Transverse colon (tissue), 4 donors: ENCODE measurements at regions not wholly inside any gene's neighbourhood (a gene's known extent, or its start where the extent isn't known, plus 50 kb on each side); places are given as distances from the start of the nearest gene placed in this dataset.

Experiments used
- DNase-seq: peaks from one replicate; pipeline ENCODE4 v3.0.0-alpha.2; 2019
- H3K27ac ChIP-seq, 4 donors: fragments of 200-600 bp; sonication (generic); 2 replicates each; pipeline ENCODE4 v1.5.1; 2016 to 2018; ENCODE audit warnings: inconsistent platforms in 4 of 4
- H3K27me3 ChIP-seq: fragments of 200-600 bp; sonication (generic); 2 replicates; pipeline ENCODE4 v1.5.1; 2017; ENCODE audit warnings: inconsistent platforms
- H3K36me3 ChIP-seq, 4 donors: fragments of 200-600 bp; sonication (generic); 2 replicates each; pipeline ENCODE4 v1.5.1; 2017 to 2019; ENCODE audit warnings: inconsistent platforms in 4 of 4
- H3K4me1 ChIP-seq, 4 donors: fragments of 200-600 bp; sonication (generic); 2 replicates each; pipeline ENCODE4 v1.5.1; 2017 to 2020; ENCODE audit warnings: inconsistent platforms in 4 of 4
- H3K4me3 ChIP-seq, 4 donors: fragments of 200-600 bp; sonication (generic); 1 replicate in 1 of 4; 2 replicates in 3 of 4; pipeline versions ENCODE4 v1.5.1 to v1.6.1; 2017 to 2019; ENCODE audit warnings: inconsistent platforms in 4 of 4
- H3K9me3 ChIP-seq, 2 donors: fragments of 200-600 bp; sonication (generic); 2 replicates each; pipeline ENCODE4 v1.5.1; 2017 to 2019; ENCODE audit warnings: inconsistent platforms in 2 of 2
- EP300 ChIP-seq: sonication (generic); formaldehyde crosslinking; IDR thresholded peaks from one replicate; pipeline ENCODE4 v1.6.1; 2017; ENCODE audit warnings: antibody characterized with exemption, low read depth
- POLR2A ChIP-seq: fragments of 450-650 bp; IDR thresholded peaks from one replicate; pipeline ENCODE4 v1.6.1; 2016; ENCODE audit warnings: antibody characterized with exemption, mild to moderate bottlenecking, moderate library complexity
- POLR2AphosphoS5 ChIP-seq, 3 donors: sonication (generic); formaldehyde crosslinking; IDR thresholded peaks; one replicate each; pipeline ENCODE4 v1.6.1; 2016; ENCODE audit warnings: antibody characterized with exemption in 3 of 3
- WGBS, 2 donors: methylation state at CpG; one replicate each; pipeline ENCODE4 v1.1.5; 2018; ENCODE audit warnings: low coverage in 1 of 2; 5-methylcytosine and 5-hydroxymethylcytosine counted together
- in situ Hi-C, 4 donors: fragments of 200-750 bp; cut with MboI; loops; one replicate each; pipeline versions ENCODE4 v1.15.0 to v1.15.1; 2017; ENCODE audit warnings: low sequenced_read_pairs in 3 of 4, low pct_ligation_motif_present in 1 of 4, low pct_unique_long_range_greater_than_20kb in 1 of 4
- intact Hi-C: fragments of 100-400 bp; cut with DNase I; formaldehyde crosslinking; loops from one replicate; pipeline ENCODE4 v1.15.1; 2023; ENCODE audit warnings: low total_unique reads
- TF ChIP-seq, protein P1 (sequence below), 5 experiments: fragments of 200-600 bp in 3 of 5; fragments of 450-650 bp in 2 of 5; sonication (generic) in 3 of 5; IDR thresholded peaks; 1 replicate in 2 of 5; 2 replicates in 3 of 5; pipeline ENCODE4 v1.5.1; 2016 to 2017; ENCODE audit warnings: antibody characterized with exemption in 5 of 5, inconsistent platforms in 3 of 5, mild to moderate bottlenecking in 2 of 5, moderate library complexity in 1 of 5

DNA sequence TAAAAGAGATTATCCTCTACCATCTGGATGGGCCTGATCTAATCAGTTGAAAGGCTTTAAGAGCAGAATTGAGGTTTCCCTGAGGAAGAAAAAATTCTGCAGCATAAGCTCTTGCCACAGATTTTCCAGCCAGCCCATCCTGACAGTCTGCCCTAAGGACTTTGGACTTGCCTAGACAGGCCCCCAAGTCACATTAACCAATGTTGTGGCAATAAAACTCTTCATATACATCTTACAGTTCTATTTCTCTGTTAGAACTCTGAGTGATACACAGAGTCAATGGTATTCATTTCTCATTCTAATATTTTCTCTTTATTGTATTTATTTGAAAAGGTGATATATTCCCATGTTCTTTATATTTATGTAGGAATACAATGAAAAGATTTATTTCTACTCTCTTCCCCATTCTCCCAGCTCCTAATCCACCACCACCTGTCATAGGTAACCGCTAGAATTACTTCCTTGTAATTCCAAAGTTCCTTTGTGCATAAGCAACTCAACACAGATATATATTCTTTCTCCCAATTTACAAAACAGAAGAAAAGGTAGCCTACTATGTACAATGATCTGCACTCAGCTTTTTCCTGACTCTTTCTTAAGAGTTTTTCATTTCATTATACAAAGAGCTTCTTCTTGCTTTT is 182.1 kb downstream of the CAPZA3 start:
- peak overlapping the region; percentile 7 to 49 (median 25) for H3K27ac ChIP-seq
- no peaks in the 10 kb centered on the region for H3K9me3 ChIP-seq
- no peaks in the 10 kb centered on the region for H3K36me3 ChIP-seq
- DNase-seq, result peak; percentile 26
- no peak for TF ChIP-seq POLR2AphosphoS5 (IDR thresholded peaks at IDR 0.05)
- TF ChIP-seq, protein P1, sequence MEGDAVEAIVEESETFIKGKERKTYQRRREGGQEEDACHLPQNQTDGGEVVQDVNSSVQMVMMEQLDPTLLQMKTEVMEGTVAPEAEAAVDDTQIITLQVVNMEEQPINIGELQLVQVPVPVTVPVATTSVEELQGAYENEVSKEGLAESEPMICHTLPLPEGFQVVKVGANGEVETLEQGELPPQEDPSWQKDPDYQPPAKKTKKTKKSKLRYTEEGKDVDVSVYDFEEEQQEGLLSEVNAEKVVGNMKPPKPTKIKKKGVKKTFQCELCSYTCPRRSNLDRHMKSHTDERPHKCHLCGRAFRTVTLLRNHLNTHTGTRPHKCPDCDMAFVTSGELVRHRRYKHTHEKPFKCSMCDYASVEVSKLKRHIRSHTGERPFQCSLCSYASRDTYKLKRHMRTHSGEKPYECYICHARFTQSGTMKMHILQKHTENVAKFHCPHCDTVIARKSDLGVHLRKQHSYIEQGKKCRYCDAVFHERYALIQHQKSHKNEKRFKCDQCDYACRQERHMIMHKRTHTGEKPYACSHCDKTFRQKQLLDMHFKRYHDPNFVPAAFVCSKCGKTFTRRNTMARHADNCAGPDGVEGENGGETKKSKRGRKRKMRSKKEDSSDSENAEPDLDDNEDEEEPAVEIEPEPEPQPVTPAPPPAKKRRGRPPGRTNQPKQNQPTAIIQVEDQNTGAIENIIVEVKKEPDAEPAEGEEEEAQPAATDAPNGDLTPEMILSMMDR (IDR thresholded peaks at IDR 0.05), result no peak
- no peak for TF ChIP-seq POLR2A
- TF ChIP-seq EP300, result no peak
- H3K4me3 ChIP-seq, result no peak overlapping the region
- peaks cover 0 to 12% (median 6%) of the 10 kb centered on the region in 4 donors for H3K4me1 ChIP-seq
- intact Hi-C loops (no loop called here), in situ Hi-C loops (no loop called here)
- 45 to 61% methylated on average over 1 of the region's 1 CpG for WGBS, 2 donors
- no peaks in the 10 kb centered on the region for H3K27me3 ChIP-seq

- Histone ChIP-seq H3K4me1 (peaks cover 0 to 12% (median 6%) of the 10 kb centered on the region in 4 donors), H3K36me3 (no peaks in the 10 kb centered on the region)
- in situ Hi-C loops, result no loop called here
Measured at GRCh38 chr12:18922851-18923250, 184.9 kb downstream of the CAPZA3 start.

DNA sequence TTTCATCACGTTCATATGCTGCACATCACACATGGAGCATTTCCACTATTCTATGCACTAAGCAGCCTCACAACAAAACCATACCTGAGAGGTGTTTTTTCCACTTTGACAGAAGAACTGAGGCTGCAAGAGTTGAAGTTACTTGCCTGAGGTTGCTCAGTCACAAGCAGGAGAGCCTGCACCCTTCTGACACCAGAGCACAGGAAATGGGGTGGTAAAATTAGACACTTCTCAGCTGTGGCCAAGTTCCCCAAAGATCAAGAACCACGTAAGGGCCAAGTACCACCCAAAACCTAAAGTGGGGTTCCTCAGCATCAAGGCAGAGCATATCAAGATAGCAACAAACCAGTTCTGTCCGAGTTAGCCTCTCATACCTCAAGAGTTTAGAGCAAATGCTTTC is 185.8 kb downstream of the CAPZA3 start:
- H3K4me3 ChIP-seq, result no peak overlapping the region
- in situ Hi-C loops, result no loop called here

More at GRCh38 chr12:18922851-18923250, 184.9 kb downstream of the CAPZA3 start:
- Histone ChIP-seq H3K27ac (no peak overlapping the region), H3K9me3 (no peaks in the 10 kb centered on the region), H3K4me3 (no peak overlapping the region), H3K27me3 (no peaks in the 10 kb centered on the region)
- TF ChIP-seq POLR2A (no peak), POLR2AphosphoS5 (IDR thresholded peaks at IDR 0.05) (no peak), EP300 (no peak)
- intact Hi-C loops, result no loop called here
- WGBS, 2 donors, result 83 to 87% methylated on average over 4 of the region's 4 CpGs
- no peak for DNase-seq

DNA sequence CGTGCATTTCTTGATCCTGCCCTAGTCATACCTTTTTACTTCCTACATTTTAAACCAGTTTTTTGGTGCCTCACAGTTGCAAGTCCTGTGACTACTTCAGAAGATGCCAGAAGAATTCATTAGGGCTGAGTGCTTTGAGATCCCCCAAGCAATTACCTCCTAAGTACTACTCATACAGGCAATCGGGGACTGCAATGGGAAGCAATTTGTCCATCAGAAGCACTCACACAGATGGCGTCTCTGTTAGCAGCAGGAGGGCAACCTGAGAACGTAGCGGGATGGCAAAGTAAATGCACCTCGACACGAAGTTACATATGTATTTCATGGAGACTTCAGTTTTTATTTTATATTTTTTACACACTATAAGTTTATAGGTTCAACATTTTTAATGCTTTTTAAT is 188.3 kb downstream of the CAPZA3 start:
- H3K36me3 ChIP-seq, result no peaks in the 10 kb centered on the region
- H3K4me3 ChIP-seq, result no peak overlapping the region
- H3K27me3 ChIP-seq, result no peaks in the 10 kb centered on the region
- DNase-seq, result no peak
- WGBS, 2 donors, result 89 to 90% methylated on average over 7 of the region's 7 CpGs
- no peak overlapping the region for H3K27ac ChIP-seq
- H3K4me1 ChIP-seq, result no peaks in the 10 kb centered on the region
- intact Hi-C loops (no loop called here), in situ Hi-C loops (no loop called here)
- H3K9me3 ChIP-seq, result no peaks in the 10 kb centered on the region
- no peak for TF ChIP-seq EP300
- TF ChIP-seq, protein P1 (IDR thresholded peaks at IDR 0.05), result no peak
- TF ChIP-seq POLR2A, result no peak
- no peak for TF ChIP-seq POLR2AphosphoS5 (IDR thresholded peaks at IDR 0.05)

More for the DNA sequence above, 185.8 kb downstream of the CAPZA3 start:
- H3K36me3 ChIP-seq, result no peaks in the 10 kb centered on the region
- H3K4me1 ChIP-seq, result peaks cover 0 to 12% (median 6%) of the 10 kb centered on the region in 4 donors
- 74% methylated on average over 3 of the region's 3 CpGs; no CpG with 5 or more reads in 1 of the 2 donors for WGBS, 2 donors
- intact Hi-C loops, result no loop called here
- no peaks in the 10 kb centered on the region for H3K27me3 ChIP-seq
- TF ChIP-seq EP300 (no peak), POLR2AphosphoS5 (IDR thresholded peaks at IDR 0.05) (no peak), POLR2A (no peak)
- TF ChIP-seq, protein P1 (IDR thresholded peaks at IDR 0.05), result no peak
- no peak for DNase-seq
- H3K27ac ChIP-seq, result no peak overlapping the region
- no peaks in the 10 kb centered on the region for H3K9me3 ChIP-seq

GRCh38 chr12:18932211-18932610 is 194.3 kb downstream of the CAPZA3 start:
- DNase-seq, result no peak
- Histone ChIP-seq H3K4me1 (no peaks in the 10 kb centered on the region), H3K27ac (no peak overlapping the region), H3K9me3 (no peaks in the 10 kb centered on the region), H3K36me3 (no peaks in the 10 kb centered on the region), H3K27me3 (no peaks in the 10 kb centered on the region), H3K4me3 (no peak overlapping the region)
- WGBS, 2 donors, result 81 to 86% methylated on average over 2 of the region's 2 CpGs
- in situ Hi-C loops, result no loop called here
- intact Hi-C loops, result no loop called here
- TF ChIP-seq POLR2A, result no peak
- no peak for TF ChIP-seq EP300
- TF ChIP-seq, protein P1 (IDR thresholded peaks at IDR 0.05), result no peak
- no peak for TF ChIP-seq POLR2AphosphoS5 (IDR thresholded peaks at IDR 0.05)
